HEK293T (cell line): ENCODE measurements at regions not wholly inside any gene's neighbourhood (a gene's known extent, or its start where the extent isn't known, plus 50 kb on each side); places are given as distances from the start of the nearest gene placed in this dataset.

Experiments used
- CTCF ChIA-PET: fragments of 350-600 bp; formaldehyde crosslinking; extraction: SDS; loops from one replicate; lab custom pipeline; 2021; ENCODE audit warnings: antibody characterized with exemption, inconsistent platforms; lab: Yijun Ruan, JAX
- POLR2A ChIA-PET: fragments of 350-600 bp; formaldehyde crosslinking; extraction: SDS; loops from one replicate; lab custom pipeline; 2020; ENCODE audit warnings: antibody characterized with exemption, inconsistent platforms; lab: Yijun Ruan, JAX
- DNase-seq: peaks from one replicate; pipeline ENCODE4 v3.0.0; 2012; ENCODE audit warnings: mixed read lengths; ENCODE audit errors: extremely low spot score
- ARNT ChIP-seq: fragments of 450-650 bp; IDR thresholded peaks from 2 replicates; pipeline ENCODE4 v1.6.1; 2017; ENCODE audit warnings: mild to moderate bottlenecking
- BHLHE40 ChIP-seq: fragments of 450-650 bp; IDR thresholded peaks from 2 replicates; pipeline ENCODE4 v1.6.1; 2016; ENCODE audit warnings: mild to moderate bottlenecking, moderate library complexity, borderline replicate concordance
- CTBP1 ChIP-seq: fragments of 450-650 bp; IDR thresholded peaks from 2 replicates; pipeline ENCODE4 v1.6.1; 2016; ENCODE audit warnings: borderline replicate concordance
- ELF4 ChIP-seq: fragments of 450-650 bp; IDR thresholded peaks from 2 replicates; pipeline ENCODE4 v1.6.1; 2017; ENCODE audit warnings: antibody characterized with exemption
- FOXA1 ChIP-seq: fragments of 450-650 bp; IDR thresholded peaks from 2 replicates; pipeline ENCODE4 v1.6.1; 2016; ENCODE audit warnings: mild to moderate bottlenecking
- FOXK2 ChIP-seq: fragments of 450-650 bp; IDR thresholded peaks from 2 replicates; pipeline ENCODE4 v1.6.1; 2016; ENCODE audit warnings: mild to moderate bottlenecking
- FOXM1 ChIP-seq: fragments of 450-650 bp; IDR thresholded peaks from 2 replicates; pipeline ENCODE4 v1.6.1; 2017; ENCODE audit warnings: mild to moderate bottlenecking, borderline replicate concordance
- HDGF ChIP-seq: fragments of 450-650 bp; IDR thresholded peaks from 2 replicates; pipeline ENCODE4 v1.6.1; 2017; ENCODE audit warnings: antibody characterized with exemption, borderline replicate concordance
- L3MBTL2 ChIP-seq: fragments of 450-650 bp; conservative IDR thresholded peaks from 2 replicates; pipeline ENCODE4 v1.6.1; 2016; ENCODE audit warnings: mild to moderate bottlenecking
- LEF1 ChIP-seq: fragments of 450-650 bp; IDR thresholded peaks from 2 replicates; pipeline ENCODE4 v1.6.1; 2017; ENCODE audit warnings: mild to moderate bottlenecking, borderline replicate concordance
- NFRKB ChIP-seq: fragments of 450-650 bp; IDR thresholded peaks from 2 replicates; pipeline ENCODE4 v1.6.1; 2016; ENCODE audit warnings: mild to moderate bottlenecking, moderate library complexity
- SP1 ChIP-seq: fragments of 450-650 bp; IDR thresholded peaks from 2 replicates; pipeline ENCODE4 v1.6.1; 2017
- SUZ12 ChIP-seq: fragments of 450-650 bp; IDR thresholded peaks from 2 replicates; pipeline ENCODE4 v1.6.1; 2016; ENCODE audit warnings: mild to moderate bottlenecking
- TARDBP ChIP-seq: fragments of 450-650 bp; IDR thresholded peaks from 2 replicates; pipeline ENCODE4 v1.6.1; 2016
- ZNF384 ChIP-seq: fragments of 450-650 bp; IDR thresholded peaks from 2 replicates; pipeline ENCODE4 v1.6.1; 2016
- TF ChIP-seq, protein P1 (sequence below): fragments of 450-650 bp; IDR thresholded peaks from 2 replicates; pipeline ENCODE4 v1.6.1; 2016

DNA sequence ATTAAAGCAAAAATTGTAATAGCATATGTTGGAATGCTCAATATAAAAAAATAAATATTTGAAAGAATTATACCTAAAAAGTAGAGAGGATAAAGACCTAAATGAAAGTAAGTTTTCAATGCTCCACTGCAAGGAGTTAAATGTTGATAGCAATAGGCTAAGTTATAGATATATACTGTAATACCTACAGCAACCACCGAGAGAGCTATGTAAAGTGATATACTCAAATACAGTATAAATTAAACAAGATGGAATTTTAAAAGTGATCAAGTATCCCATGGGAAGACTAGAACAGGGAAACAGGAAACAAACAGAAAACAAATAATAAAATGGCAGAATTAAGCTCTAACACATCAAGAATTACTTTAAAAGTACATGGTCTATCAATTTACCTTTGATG, 73.9 kb downstream of the CASP3 start:
- ChIA-PET POLR2A (no interaction called here), CTCF (no interaction called here)
- DNase-seq: no peak
- TF ChIP-seq FOXM1 (no peak), CTBP1 (no peak), NFRKB (no peak), SUZ12 (no peak), L3MBTL2 (no peak), FOXA1 (no peak), ARNT (no peak), FOXK2 (no peak), ZNF384 (no peak), SP1 (no peak), BHLHE40 (no peak), LEF1 (no peak)
- TF ChIP-seq, protein P1, sequence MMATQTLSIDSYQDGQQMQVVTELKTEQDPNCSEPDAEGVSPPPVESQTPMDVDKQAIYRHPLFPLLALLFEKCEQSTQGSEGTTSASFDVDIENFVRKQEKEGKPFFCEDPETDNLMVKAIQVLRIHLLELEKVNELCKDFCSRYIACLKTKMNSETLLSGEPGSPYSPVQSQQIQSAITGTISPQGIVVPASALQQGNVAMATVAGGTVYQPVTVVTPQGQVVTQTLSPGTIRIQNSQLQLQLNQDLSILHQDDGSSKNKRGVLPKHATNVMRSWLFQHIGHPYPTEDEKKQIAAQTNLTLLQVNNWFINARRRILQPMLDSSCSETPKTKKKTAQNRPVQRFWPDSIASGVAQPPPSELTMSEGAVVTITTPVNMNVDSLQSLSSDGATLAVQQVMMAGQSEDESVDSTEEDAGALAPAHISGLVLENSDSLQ: no peak

DNA sequence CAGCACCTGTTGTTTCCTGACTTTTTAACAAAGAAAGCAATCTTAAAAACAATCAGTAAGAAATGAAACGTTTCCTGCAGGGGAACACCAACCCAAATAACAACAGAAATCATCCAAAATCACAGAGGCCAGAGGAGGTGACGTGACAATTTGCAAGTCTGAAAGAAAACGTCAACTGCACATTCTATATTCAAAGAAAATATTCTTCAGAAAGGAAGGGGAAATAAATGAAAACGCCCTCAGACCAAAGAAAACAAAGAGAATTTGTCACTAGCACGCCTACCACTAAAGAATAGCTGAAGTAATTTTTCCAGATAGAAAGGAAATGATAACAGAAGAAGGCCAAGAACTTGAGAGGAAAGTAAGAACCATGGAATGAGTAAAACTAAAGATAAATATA, 74.4 kb downstream of the CASP3 start:
- POLR2A ChIA-PET: no interaction called here
- CTCF ChIA-PET: no interaction called here

DNA sequence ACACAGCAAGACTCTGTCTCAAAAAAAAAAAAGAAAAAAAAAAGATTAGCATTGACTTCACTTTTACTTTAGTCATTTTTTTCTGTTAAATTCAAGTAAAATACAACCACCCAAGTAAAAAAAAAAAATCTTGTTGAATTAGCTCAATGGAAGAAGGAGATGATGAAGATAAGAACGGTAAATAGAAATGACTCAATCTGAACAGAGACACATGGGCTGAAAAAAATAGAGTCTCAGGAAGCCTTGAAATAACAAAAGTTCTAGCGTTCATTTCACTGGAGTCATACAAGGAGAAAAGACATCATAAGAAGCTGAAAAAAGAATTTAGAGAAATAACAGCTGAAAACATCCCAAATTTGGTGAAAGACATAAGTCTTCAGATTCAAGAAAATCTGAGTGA, 75.5 kb downstream of the CASP3 start:
- CTCF ChIA-PET: no interaction called here
- POLR2A ChIA-PET: interaction anchor here (0.6 to 0.8 kb wide), 2 partner anchors 37 to 75 kb away, joined by 3 to 4 read pairs; partner anchors contain the start of genes CASP3 and PRIMPOL

More for the DNA sequence above, 74.4 kb downstream of the CASP3 start:
- no peak for DNase-seq
- TF ChIP-seq HDGF: no peak
- TF ChIP-seq SUZ12: no peak
- TF ChIP-seq LEF1: no peak
- TF ChIP-seq, protein P1: no peak
- no peak for TF ChIP-seq SP1
- no peak for TF ChIP-seq L3MBTL2
- no peak for TF ChIP-seq FOXA1
- no peak for TF ChIP-seq BHLHE40
- no peak for TF ChIP-seq TARDBP
- no peak for TF ChIP-seq ELF4
- no peak for TF ChIP-seq ARNT
- no peak for TF ChIP-seq FOXM1
- TF ChIP-seq ZNF384: no peak
- no peak for TF ChIP-seq CTBP1
- TF ChIP-seq NFRKB: no peak
- TF ChIP-seq FOXK2: no peak

DNA sequence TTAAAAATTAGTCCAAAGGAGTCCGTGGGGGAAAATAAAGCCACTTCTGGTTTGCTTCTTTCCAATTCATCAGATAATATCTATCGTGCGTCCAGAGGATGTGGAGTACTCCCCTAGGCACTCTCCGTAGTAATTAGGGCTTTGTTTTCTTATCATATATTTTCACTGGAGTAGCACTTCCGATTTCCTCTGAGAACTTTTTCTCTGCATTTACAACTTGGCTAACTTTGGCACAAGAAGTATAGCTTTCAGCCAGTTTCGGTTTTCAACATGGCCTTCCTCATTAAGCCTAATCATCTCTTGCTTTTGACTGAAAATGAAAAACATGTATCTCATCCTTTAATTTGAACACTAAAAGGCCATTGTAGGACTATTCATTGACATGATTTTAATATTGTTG, 80.5 kb downstream of the CASP3 start:
- ChIA-PET CTCF (no interaction called here), POLR2A (no interaction called here)
- DNase-seq: no peak
- TF ChIP-seq HDGF: no peak
- TF ChIP-seq SUZ12: no peak
- TF ChIP-seq CTBP1: no peak
- TF ChIP-seq ARNT: no peak
- TF ChIP-seq, protein P1: no peak
- no peak for TF ChIP-seq TARDBP
- TF ChIP-seq FOXK2: no peak
- no peak for TF ChIP-seq FOXA1
- TF ChIP-seq FOXM1: no peak
- TF ChIP-seq ZNF384: no peak
- TF ChIP-seq NFRKB: no peak
- TF ChIP-seq L3MBTL2: no peak
- TF ChIP-seq ELF4: no peak

More for the DNA sequence above, 75.5 kb downstream of the CASP3 start:
- TF ChIP-seq HDGF: no peak
- no peak for TF ChIP-seq FOXM1
- no peak for TF ChIP-seq ARNT
- TF ChIP-seq, protein P1: no peak
- no peak for TF ChIP-seq BHLHE40
- no peak for TF ChIP-seq TARDBP
- no peak for TF ChIP-seq SP1
- TF ChIP-seq NFRKB: no peak
- no peak for TF ChIP-seq L3MBTL2
- no peak for TF ChIP-seq CTBP1
- no peak for DNase-seq

DNA sequence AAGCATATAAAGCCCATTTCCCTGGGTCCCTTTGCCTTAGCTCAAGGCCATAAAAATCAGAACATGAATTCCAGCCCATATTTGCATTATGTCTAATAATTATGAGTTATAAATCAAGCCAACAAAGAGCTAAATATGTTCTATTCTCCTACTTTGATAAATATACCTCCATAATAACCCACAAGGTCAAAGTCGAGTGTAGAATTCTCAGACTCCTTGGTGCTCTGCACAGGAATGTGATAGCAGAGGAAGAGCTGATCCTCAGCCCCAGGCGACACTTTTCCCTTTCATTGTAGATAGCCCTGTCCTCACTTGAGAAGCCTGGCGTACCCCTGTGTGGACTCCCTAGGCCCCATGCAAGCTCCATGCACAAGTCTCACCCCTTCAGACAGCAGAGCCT, 85.6 kb downstream of the CASP3 start:
- ChIA-PET CTCF (no interaction called here), POLR2A (no interaction called here)
- no peak for DNase-seq
- no peak for TF ChIP-seq CTBP1
- no peak for TF ChIP-seq ZNF384
- TF ChIP-seq FOXA1: no peak
- TF ChIP-seq HDGF: no peak
- TF ChIP-seq FOXK2: no peak
- TF ChIP-seq SUZ12: no peak
- no peak for TF ChIP-seq FOXM1
- TF ChIP-seq NFRKB: no peak

DNA sequence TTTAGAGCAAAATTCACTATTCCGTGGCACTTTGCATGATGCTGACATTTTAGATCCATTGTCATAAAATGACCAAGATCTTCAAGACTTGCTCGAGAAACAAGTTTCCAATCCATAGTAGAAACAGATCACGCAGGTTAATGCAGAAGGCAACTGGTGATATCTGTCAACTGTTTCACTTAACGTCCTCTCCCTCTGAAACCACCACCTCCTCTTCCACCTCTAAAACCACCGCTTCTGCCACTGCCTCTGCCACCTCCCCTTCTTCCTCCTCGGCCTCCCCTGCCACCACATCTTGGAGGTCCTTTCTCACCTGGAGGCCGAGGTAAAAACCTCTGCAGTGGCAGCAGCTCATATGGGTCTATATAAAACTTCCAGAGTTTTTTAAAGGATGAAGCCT, 84.6 kb upstream of the IRF2 start:
- ChIA-PET CTCF (no interaction called here), POLR2A (no interaction called here)
- DNase-seq: no peak
- TF ChIP-seq TARDBP (no peak), ARNT (no peak), FOXA1 (no peak), L3MBTL2 (no peak), NFRKB (no peak), LEF1 (no peak), FOXK2 (no peak), CTBP1 (no peak), SP1 (no peak), SUZ12 (no peak), BHLHE40 (no peak), ZNF384 (no peak), HDGF (no peak), FOXM1 (no peak), ELF4 (no peak)
- TF ChIP-seq, protein P1: no peak
